ENCODE measurements at regions not wholly inside any gene's neighbourhood (a gene's known extent, or its start where the extent isn't known, plus 50 kb on each side); places are given as distances from the start of the nearest gene placed in this dataset.

DNA sequence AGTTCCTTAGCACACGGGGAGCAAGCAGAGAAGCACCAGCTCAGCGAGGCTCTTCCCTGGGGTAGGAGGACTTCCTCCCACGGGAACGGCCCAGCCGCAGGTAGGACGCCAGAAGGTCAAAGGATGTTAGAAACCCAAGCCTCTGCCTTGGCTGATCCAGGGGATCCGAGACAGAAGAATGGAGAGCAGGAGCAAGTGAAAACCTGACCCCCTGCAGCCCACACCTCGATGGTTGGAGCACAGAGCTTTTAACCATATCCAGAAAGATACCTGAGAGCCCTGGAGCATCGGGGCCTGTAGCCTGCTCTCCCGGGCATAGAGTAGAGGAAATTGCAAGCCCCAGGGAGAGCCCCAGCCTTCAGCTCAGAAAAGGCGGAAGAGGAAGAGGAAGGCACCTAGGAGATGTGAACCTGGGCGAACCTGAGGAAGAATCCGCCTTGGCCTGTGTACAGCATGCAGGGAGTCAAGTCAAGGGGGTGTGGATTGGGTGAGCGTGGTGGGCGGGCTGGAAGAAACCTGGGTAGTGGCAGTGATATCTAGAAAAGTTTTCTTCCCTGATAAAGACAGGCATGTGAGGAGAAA, 76.3 kb downstream of the PSMG1 start:
- TF ChIP-seq, protein P1, sequence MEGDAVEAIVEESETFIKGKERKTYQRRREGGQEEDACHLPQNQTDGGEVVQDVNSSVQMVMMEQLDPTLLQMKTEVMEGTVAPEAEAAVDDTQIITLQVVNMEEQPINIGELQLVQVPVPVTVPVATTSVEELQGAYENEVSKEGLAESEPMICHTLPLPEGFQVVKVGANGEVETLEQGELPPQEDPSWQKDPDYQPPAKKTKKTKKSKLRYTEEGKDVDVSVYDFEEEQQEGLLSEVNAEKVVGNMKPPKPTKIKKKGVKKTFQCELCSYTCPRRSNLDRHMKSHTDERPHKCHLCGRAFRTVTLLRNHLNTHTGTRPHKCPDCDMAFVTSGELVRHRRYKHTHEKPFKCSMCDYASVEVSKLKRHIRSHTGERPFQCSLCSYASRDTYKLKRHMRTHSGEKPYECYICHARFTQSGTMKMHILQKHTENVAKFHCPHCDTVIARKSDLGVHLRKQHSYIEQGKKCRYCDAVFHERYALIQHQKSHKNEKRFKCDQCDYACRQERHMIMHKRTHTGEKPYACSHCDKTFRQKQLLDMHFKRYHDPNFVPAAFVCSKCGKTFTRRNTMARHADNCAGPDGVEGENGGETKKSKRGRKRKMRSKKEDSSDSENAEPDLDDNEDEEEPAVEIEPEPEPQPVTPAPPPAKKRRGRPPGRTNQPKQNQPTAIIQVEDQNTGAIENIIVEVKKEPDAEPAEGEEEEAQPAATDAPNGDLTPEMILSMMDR (IDR thresholded peaks at IDR 0.05; ENCODE audit: low read depth, low read length): no peak
- no peak for TF ChIP-seq POLR2A (IDR thresholded peaks at IDR 0.05; ENCODE audit: extremely low read depth, insufficient read length)
- TF ChIP-seq MYC (IDR thresholded peaks at IDR 0.05; ENCODE audit: low read depth, low read length): no peak
- TF ChIP-seq, protein P2, sequence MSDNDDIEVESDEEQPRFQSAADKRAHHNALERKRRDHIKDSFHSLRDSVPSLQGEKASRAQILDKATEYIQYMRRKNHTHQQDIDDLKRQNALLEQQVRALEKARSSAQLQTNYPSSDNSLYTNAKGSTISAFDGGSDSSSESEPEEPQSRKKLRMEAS (IDR thresholded peaks at IDR 0.05; ENCODE audit: low read depth, low read length): no peak
